ENCODE measurements at regions not wholly inside any gene's neighbourhood (a gene's known extent, or its start where the extent isn't known, plus 50 kb on each side); places are given as distances from the start of the nearest gene placed in this dataset.

GRCh38 chr4:89511776-89512175 lies 204.2 kb upstream of the GPRIN3 start:
- TF ChIP-seq EP300 (IDR thresholded peaks at IDR 0.05; ENCODE audit: borderline replicate concordance): no peak
- TF ChIP-seq CEBPB (IDR thresholded peaks at IDR 0.05): no peak
- no peak for TF ChIP-seq TCF12 (IDR thresholded peaks at IDR 0.05; ENCODE audit: low read depth)
- TF ChIP-seq TAF1 (IDR thresholded peaks at IDR 0.05; ENCODE audit: low read depth): no peak
- TF ChIP-seq MAX (IDR thresholded peaks at IDR 0.05): no peak
- no peak for TF ChIP-seq YY1 (IDR thresholded peaks at IDR 0.05; ENCODE audit: low read depth)
- TF ChIP-seq EGR1 (IDR thresholded peaks at IDR 0.05): no peak
- no peak for TF ChIP-seq FOXM1 (IDR thresholded peaks at IDR 0.05; ENCODE audit: borderline replicate concordance, low read depth)
- no peak for TF ChIP-seq RAD21 (IDR thresholded peaks at IDR 0.05; ENCODE audit: low read depth)
- no peak for TF ChIP-seq REST (IDR thresholded peaks at IDR 0.05; ENCODE audit: low read depth)
- TF ChIP-seq NFIC (IDR thresholded peaks at IDR 0.05): no peak
- no peak for TF ChIP-seq CREB1 (IDR thresholded peaks at IDR 0.05; ENCODE audit: low read depth)
- TF ChIP-seq TEAD4 (IDR thresholded peaks at IDR 0.05): no peak

- TF ChIP-seq TEAD4 (IDR thresholded peaks at IDR 0.05): no peak
- no peak for TF ChIP-seq USF1 (IDR thresholded peaks at IDR 0.05)
- no peak for TF ChIP-seq RAD21 (IDR thresholded peaks at IDR 0.05; ENCODE audit: low read depth)
- no peak for TF ChIP-seq YY1 (IDR thresholded peaks at IDR 0.05; ENCODE audit: low read depth)
- no peak for TF ChIP-seq FOXM1 (IDR thresholded peaks at IDR 0.05; ENCODE audit: borderline replicate concordance, low read depth)
- TF ChIP-seq REST (IDR thresholded peaks at IDR 0.05; ENCODE audit: low read depth): no peak
- TF ChIP-seq ZBTB7A (IDR thresholded peaks at IDR 0.05; ENCODE audit: low read depth): no peak
- TF ChIP-seq NFIC (IDR thresholded peaks at IDR 0.05): no peak
- no peak for TF ChIP-seq EP300 (IDR thresholded peaks at IDR 0.05; ENCODE audit: borderline replicate concordance)
- no peak for TF ChIP-seq TAF1 (IDR thresholded peaks at IDR 0.05; ENCODE audit: low read depth)
- TF ChIP-seq MAX (IDR thresholded peaks at IDR 0.05): no peak
- no peak for TF ChIP-seq CREB1 (IDR thresholded peaks at IDR 0.05; ENCODE audit: low read depth)
- no peak for TF ChIP-seq EGR1 (IDR thresholded peaks at IDR 0.05)
Measured at GRCh38 chr4:89509708-89510281, 202.2 kb upstream of the GPRIN3 start.

- no peak for TF ChIP-seq TAF1 (IDR thresholded peaks at IDR 0.05; ENCODE audit: low read depth)
- no peak for TF ChIP-seq EGR1 (IDR thresholded peaks at IDR 0.05)
- no peak for TF ChIP-seq TCF12 (IDR thresholded peaks at IDR 0.05; ENCODE audit: low read depth)
- no peak for TF ChIP-seq ZBTB7A (IDR thresholded peaks at IDR 0.05; ENCODE audit: low read depth)
- TF ChIP-seq USF1 (IDR thresholded peaks at IDR 0.05): no peak
- no peak for TF ChIP-seq CREB1 (IDR thresholded peaks at IDR 0.05; ENCODE audit: low read depth)
- no peak for TF ChIP-seq TEAD4 (IDR thresholded peaks at IDR 0.05)
- TF ChIP-seq YY1 (IDR thresholded peaks at IDR 0.05; ENCODE audit: low read depth): no peak
- TF ChIP-seq EP300 (IDR thresholded peaks at IDR 0.05; ENCODE audit: borderline replicate concordance): no peak
- no peak for TF ChIP-seq NFIC (IDR thresholded peaks at IDR 0.05)
Measured at GRCh38 chr4:89506866-89507491, 199.4 kb upstream of the GPRIN3 start.

- TF ChIP-seq MAX (IDR thresholded peaks at IDR 0.05) (no peak), ZBTB7A (IDR thresholded peaks at IDR 0.05; ENCODE audit: low read depth) (no peak), CREB1 (IDR thresholded peaks at IDR 0.05; ENCODE audit: low read depth) (no peak)
Measured at GRCh38 chr4:89502581-89502980, 195.0 kb upstream of the GPRIN3 start.

GRCh38 chr4:89497517-89498308 lies 190.1 kb upstream of the GPRIN3 start:
- TF ChIP-seq REST (IDR thresholded peaks at IDR 0.05; ENCODE audit: low read depth): no peak
- TF ChIP-seq TAF1 (IDR thresholded peaks at IDR 0.05; ENCODE audit: low read depth): no peak
- no peak for TF ChIP-seq EP300 (IDR thresholded peaks at IDR 0.05; ENCODE audit: borderline replicate concordance)
- no peak for TF ChIP-seq NFIC (IDR thresholded peaks at IDR 0.05)
- TF ChIP-seq CEBPB (IDR thresholded peaks at IDR 0.05): no peak
- no peak for TF ChIP-seq TCF12 (IDR thresholded peaks at IDR 0.05; ENCODE audit: low read depth)
- TF ChIP-seq MAX (IDR thresholded peaks at IDR 0.05): no peak
- no peak for TF ChIP-seq ZBTB7A (IDR thresholded peaks at IDR 0.05; ENCODE audit: low read depth)
- TF ChIP-seq USF1 (IDR thresholded peaks at IDR 0.05): no peak
- TF ChIP-seq YY1 (IDR thresholded peaks at IDR 0.05; ENCODE audit: low read depth): no peak
- no peak for TF ChIP-seq FOXM1 (IDR thresholded peaks at IDR 0.05; ENCODE audit: borderline replicate concordance, low read depth)
